KMS-11 (cell line): ENCODE measurements at regions not wholly inside any gene's neighbourhood (a gene's known extent, or its start where the extent isn't known, plus 50 kb on each side); places are given as distances from the start of the nearest gene placed in this dataset.

Source experiments
- H2AFZ ChIP-seq: fragments of 200-600 bp; sonication (generic); 2 replicates; pipeline ENCODE4 v1.6.1; 2016; ENCODE audit warnings: antibody characterized with exemption, mixed run types, low read depth
- H3K27ac ChIP-seq: fragments of 200-600 bp; sonication (generic); 2 replicates; pipeline ENCODE4 v1.6.1; 2016; ENCODE audit warnings: mild to moderate bottlenecking, mixed run types
- H3K27me3 ChIP-seq: fragments of 200-600 bp; sonication (generic); 2 replicates; pipeline ENCODE4 v1.6.1; 2017; ENCODE audit warnings: mild to moderate bottlenecking, low read depth, mixed run types, moderate library complexity; ENCODE audit not compliant: insufficient read depth
- H3K36me3 ChIP-seq: fragments of 200-600 bp; sonication (generic); 2 replicates; pipeline ENCODE4 v1.6.1; 2017; ENCODE audit warnings: mild to moderate bottlenecking, mixed run types; ENCODE audit not compliant: insufficient read depth
- H3K4me1 ChIP-seq: fragments of 200-600 bp; sonication (generic); 2 replicates; pipeline ENCODE4 v1.6.1; 2016; ENCODE audit warnings: mild to moderate bottlenecking, low read depth, mixed run types; ENCODE audit not compliant: poor library complexity, severe bottlenecking
- H3K4me2 ChIP-seq: fragments of 200-600 bp; sonication (generic); 2 replicates; pipeline ENCODE4 v1.7.0; 2016; ENCODE audit warnings: mild to moderate bottlenecking, mixed run types
- H3K4me3 ChIP-seq: fragments of 200-600 bp; sonication (generic); IDR thresholded peaks from 2 replicates; pipeline ENCODE4 v1.6.1; 2017; ENCODE audit warnings: low read depth, low read length, mixed read lengths; ENCODE audit not compliant: insufficient read depth
- H3K79me2 ChIP-seq: fragments of 200-600 bp; sonication (generic); 2 replicates; pipeline ENCODE4 v1.6.1; 2016; ENCODE audit warnings: low read depth, mixed run types; ENCODE audit not compliant: insufficient read depth
- H3K9ac ChIP-seq: fragments of 200-600 bp; sonication (generic); 2 replicates; pipeline ENCODE4 v1.6.1; 2016; ENCODE audit warnings: mild to moderate bottlenecking, mixed run types
- H4K20me1 ChIP-seq: fragments of 200-600 bp; sonication (generic); 2 replicates; pipeline ENCODE4 v1.6.1; 2016; ENCODE audit warnings: mild to moderate bottlenecking, mixed run types; ENCODE audit not compliant: insufficient read depth
- CTCF ChIP-seq: fragments of 200-600 bp; sonication (generic); conservative IDR thresholded peaks from 2 replicates; pipeline ENCODE4 v1.6.1; 2017; ENCODE audit warnings: low read depth, mild to moderate bottlenecking, antibody characterized with exemption, low read length, moderate library complexity, mixed read lengths

- TF ChIP-seq CTCF = no peak
- H3K4me2 ChIP-seq = no peak overlapping the region
- no peaks in the 10 kb centered on the region for H3K36me3 ChIP-seq
- H3K79me2 ChIP-seq = no peaks in the 10 kb centered on the region
- no peaks in the 10 kb centered on the region for H3K4me1 ChIP-seq
- H3K27me3 ChIP-seq = no peaks in the 10 kb centered on the region
- no peak overlapping the region for H3K9ac ChIP-seq
- H2AFZ ChIP-seq = no peak overlapping the region
- H3K4me3 ChIP-seq = no peak overlapping the region
- H3K27ac ChIP-seq = no peak overlapping the region
- no peaks in the 10 kb centered on the region for H4K20me1 ChIP-seq
These were observed 145.6 kb upstream of the TSLP start for GRCh38 chr5:110925916-110926315.

GRCh38 chr5:110932755-110933488 is 138.6 kb upstream of the TSLP start:
- Histone ChIP-seq H3K36me3 (no peaks in the 10 kb centered on the region), H3K27ac (no peak overlapping the region), H3K27me3 (no peaks in the 10 kb centered on the region), H4K20me1 (no peaks in the 10 kb centered on the region), H3K4me2 (no peak overlapping the region), H2AFZ (no peak overlapping the region), H3K4me1 (no peaks in the 10 kb centered on the region), H3K79me2 (no peaks in the 10 kb centered on the region), H3K4me3 (no peak overlapping the region), H3K9ac (no peak overlapping the region)
- no peak for TF ChIP-seq CTCF

- Histone ChIP-seq H3K36me3 (no peaks in the 10 kb centered on the region), H3K27me3 (no peaks in the 10 kb centered on the region), H2AFZ (no peak overlapping the region), H4K20me1 (no peaks in the 10 kb centered on the region), H3K4me2 (no peak overlapping the region), H3K4me1 (no peaks in the 10 kb centered on the region), H3K27ac (no peak overlapping the region), H3K4me3 (no peak overlapping the region), H3K9ac (no peak overlapping the region), H3K79me2 (no peaks in the 10 kb centered on the region)
- TF ChIP-seq CTCF = no peak
These were observed 131.4 kb upstream of the TSLP start for GRCh38 chr5:110940136-110940535.

GRCh38 chr5:110945874-110946436 is 125.6 kb upstream of the TSLP start:
- TF ChIP-seq CTCF = no peak
- H2AFZ ChIP-seq = no peak overlapping the region
- no peaks in the 10 kb centered on the region for H4K20me1 ChIP-seq
- no peak overlapping the region for H3K9ac ChIP-seq
- H3K79me2 ChIP-seq = no peaks in the 10 kb centered on the region
- H3K27me3 ChIP-seq = no peaks in the 10 kb centered on the region
- H3K36me3 ChIP-seq = no peaks in the 10 kb centered on the region
- H3K4me1 ChIP-seq = no peaks in the 10 kb centered on the region
- no peak overlapping the region for H3K27ac ChIP-seq
- H3K4me3 ChIP-seq = no peak overlapping the region
- no peak overlapping the region for H3K4me2 ChIP-seq
